Central memory CD8-positive, alpha-beta T cell (primary cell): ENCODE measurements at regions not wholly inside any gene's neighbourhood (a gene's known extent, or its start where the extent isn't known, plus 50 kb on each side); places are given as distances from the start of the nearest gene placed in this dataset.
"Not testable (repeated sequence)": the region's sequence is repeated elsewhere in the genome, so short reads cannot be mapped to it uniquely, and the experiment has no call there.

ENCODE experiments used
- ATAC-seq: fragments of 150-1000 bp; cut with Tn5 transposase; replicated peaks from 2 replicates; pipeline ENCODE4 v1.10.0; 2022; ENCODE audit warnings: mild to moderate bottlenecking, moderate FRiP score, moderate number of reproducible peaks; ENCODE audit not compliant: poor library complexity, severe bottlenecking; ENCODE audit errors: extremely low read depth
- DNase-seq, 2 donors: peaks; one replicate each; pipeline ENCODE4 v3.0.0; 2021; ENCODE audit warnings: low spot score in 2 of 2
- H3K27ac Mint-ChIP-seq: one replicate; pipeline ENCODE4 v1.8.0; 2022; ENCODE audit warnings: low read depth, mild to moderate bottlenecking, moderate library complexity, mixed read lengths
- H3K27me3 Mint-ChIP-seq: one replicate; pipeline ENCODE4 v1.8.0; 2022; ENCODE audit warnings: mixed read lengths
- H3K36me3 Mint-ChIP-seq: one replicate; pipeline ENCODE4 v1.8.0; 2022; ENCODE audit warnings: mild to moderate bottlenecking, moderate library complexity, mixed read lengths; ENCODE audit not compliant: insufficient read depth
- H3K4me1 Mint-ChIP-seq: one replicate; pipeline ENCODE4 v1.8.0; 2022; ENCODE audit warnings: mixed read lengths
- H3K4me3 Mint-ChIP-seq: one replicate; pipeline ENCODE4 v1.8.0; 2022; ENCODE audit warnings: mild to moderate bottlenecking, moderate library complexity, mixed read lengths
- H3K9me3 Mint-ChIP-seq: one replicate; pipeline ENCODE4 v1.8.0; 2022; ENCODE audit warnings: mixed read lengths

GRCh38 chr10:63033616-63034185, 99.4 kb upstream of the NRBF2 start:
- not testable (repeated sequence) for DNase-seq, H3K4me3 Mint-ChIP-seq, ATAC-seq, H3K36me3 Mint-ChIP-seq, H3K9me3 Mint-ChIP-seq, H3K27ac Mint-ChIP-seq, H3K4me1 Mint-ChIP-seq
- peaks cover 23% of the 10 kb centered on the region for H3K27me3 Mint-ChIP-seq

- ATAC-seq = no peak
- H3K27ac Mint-ChIP-seq = no peak overlapping the region
- H3K4me1 Mint-ChIP-seq = no peaks in the 10 kb centered on the region
- H3K9me3 Mint-ChIP-seq = no peaks in the 10 kb centered on the region
- peaks cover 6% of the 10 kb centered on the region for H3K27me3 Mint-ChIP-seq
- no peak overlapping the region for H3K4me3 Mint-ChIP-seq
- no peaks in the 10 kb centered on the region for H3K36me3 Mint-ChIP-seq
- DNase-seq = no peak
These were observed 102.6 kb upstream of the NRBF2 start for GRCh38 chr10:63030536-63030935.

- Mint-ChIP-seq H3K4me3 (no peak overlapping the region), H3K36me3 (no peaks in the 10 kb centered on the region), H3K9me3 (no peaks in the 10 kb centered on the region), H3K27me3 (peaks cover 21% of the 10 kb centered on the region), H3K27ac (no peak overlapping the region), H3K4me1 (no peaks in the 10 kb centered on the region)
- ATAC-seq = no peak
- no peak for DNase-seq
These were observed 105.6 kb upstream of the NRBF2 start for GRCh38 chr10:63027531-63027930.

- H3K27me3 Mint-ChIP-seq = peaks cover 52% of the 10 kb centered on the region
- H3K9me3 Mint-ChIP-seq = no peaks in the 10 kb centered on the region
- H3K36me3 Mint-ChIP-seq = no peaks in the 10 kb centered on the region
- no peak overlapping the region for H3K4me3 Mint-ChIP-seq
- ATAC-seq = no peak
- no peak for DNase-seq
- no peaks in the 10 kb centered on the region for H3K4me1 Mint-ChIP-seq
- no peak overlapping the region for H3K27ac Mint-ChIP-seq
These were observed 111.9 kb upstream of the NRBF2 start for GRCh38 chr10:63021225-63021624.

- Mint-ChIP-seq H3K36me3 (no peaks in the 10 kb centered on the region), H3K27ac (peak overlapping the region; percentile 11), H3K27me3 (peaks cover 22% of the 10 kb centered on the region), H3K4me3 (no peak overlapping the region), H3K9me3 (no peaks in the 10 kb centered on the region), H3K4me1 (no peaks in the 10 kb centered on the region)
- ATAC-seq (no peak), DNase-seq (no peak)
These were observed 119.4 kb upstream of the NRBF2 start for GRCh38 chr10:63013755-63014154.

GRCh38 chr10:63012623-63013022, 120.5 kb upstream of the NRBF2 start:
- no peaks in the 10 kb centered on the region for H3K9me3 Mint-ChIP-seq
- peaks cover 22% of the 10 kb centered on the region for H3K27me3 Mint-ChIP-seq
- no peak for ATAC-seq
- no peaks in the 10 kb centered on the region for H3K36me3 Mint-ChIP-seq
- DNase-seq = no peak
- H3K4me3 Mint-ChIP-seq = no peak overlapping the region
- H3K4me1 Mint-ChIP-seq = no peaks in the 10 kb centered on the region
- no peak overlapping the region for H3K27ac Mint-ChIP-seq

GRCh38 chr10:63010203-63010602, 122.9 kb upstream of the NRBF2 start:
- H3K4me3 Mint-ChIP-seq = no peak overlapping the region
- H3K27me3 Mint-ChIP-seq = peaks cover 26% of the 10 kb centered on the region
- no peaks in the 10 kb centered on the region for H3K4me1 Mint-ChIP-seq
- no peak overlapping the region for H3K27ac Mint-ChIP-seq
- ATAC-seq (no peak), DNase-seq (no peak)
- H3K9me3 Mint-ChIP-seq = no peaks in the 10 kb centered on the region
- no peaks in the 10 kb centered on the region for H3K36me3 Mint-ChIP-seq

GRCh38 chr10:63008491-63008890, 124.6 kb upstream of the NRBF2 start:
- DNase-seq (no peak), ATAC-seq (no peak)
- Mint-ChIP-seq H3K27me3 (peaks cover 21% of the 10 kb centered on the region), H3K36me3 (no peaks in the 10 kb centered on the region), H3K4me1 (no peaks in the 10 kb centered on the region), H3K9me3 (no peaks in the 10 kb centered on the region), H3K27ac (no peak overlapping the region), H3K4me3 (no peak overlapping the region)

GRCh38 chr10:63007112-63007511, 126.0 kb upstream of the NRBF2 start:
- DNase-seq = no peak
- no peaks in the 10 kb centered on the region for H3K4me1 Mint-ChIP-seq
- H3K9me3 Mint-ChIP-seq = no peaks in the 10 kb centered on the region
- no peaks in the 10 kb centered on the region for H3K36me3 Mint-ChIP-seq
- no peak for ATAC-seq
- no peak overlapping the region for H3K27ac Mint-ChIP-seq
- H3K27me3 Mint-ChIP-seq = peaks cover 25% of the 10 kb centered on the region
- no peak overlapping the region for H3K4me3 Mint-ChIP-seq

- no peak for DNase-seq
- no peak overlapping the region for H3K4me3 Mint-ChIP-seq
- ATAC-seq = no peak
These were observed 127.9 kb upstream of the NRBF2 start for GRCh38 chr10:63005246-63005645.

GRCh38 chr10:63003816-63004453, 129.2 kb upstream of the NRBF2 start:
- ATAC-seq (no peak), DNase-seq (no peak)
- H3K27me3 Mint-ChIP-seq = peaks cover 53% of the 10 kb centered on the region
- no peaks in the 10 kb centered on the region for H3K4me1 Mint-ChIP-seq
- no peaks in the 10 kb centered on the region for H3K9me3 Mint-ChIP-seq
- H3K27ac Mint-ChIP-seq = no peak overlapping the region
- H3K4me3 Mint-ChIP-seq = no peak overlapping the region
- H3K36me3 Mint-ChIP-seq = no peaks in the 10 kb centered on the region

More at GRCh38 chr10:63005246-63005645, 127.9 kb upstream of the NRBF2 start:
- no peaks in the 10 kb centered on the region for H3K36me3 Mint-ChIP-seq
- H3K27me3 Mint-ChIP-seq = peaks cover 44% of the 10 kb centered on the region
- H3K9me3 Mint-ChIP-seq = no peaks in the 10 kb centered on the region
- H3K4me1 Mint-ChIP-seq = no peaks in the 10 kb centered on the region
- no peak overlapping the region for H3K27ac Mint-ChIP-seq

- ATAC-seq = no peak
- H3K27ac Mint-ChIP-seq = no peak overlapping the region
These were observed 136.2 kb upstream of the NRBF2 start for GRCh38 chr10:62996925-62997324.

GRCh38 chr10:62996516-62996915, 136.6 kb upstream of the NRBF2 start:
- H3K4me3 Mint-ChIP-seq = no peak overlapping the region
- no peak overlapping the region for H3K27ac Mint-ChIP-seq
- no peak for ATAC-seq
- DNase-seq = no peak
- H3K9me3 Mint-ChIP-seq = no peaks in the 10 kb centered on the region
- no peaks in the 10 kb centered on the region for H3K36me3 Mint-ChIP-seq
- H3K4me1 Mint-ChIP-seq = no peaks in the 10 kb centered on the region
- peaks cover 48% of the 10 kb centered on the region for H3K27me3 Mint-ChIP-seq

More at GRCh38 chr10:62996925-62997324, 136.2 kb upstream of the NRBF2 start:
- Mint-ChIP-seq H3K36me3 (no peaks in the 10 kb centered on the region), H3K4me3 (no peak overlapping the region), H3K27me3 (peaks cover 52% of the 10 kb centered on the region), H3K4me1 (no peaks in the 10 kb centered on the region), H3K9me3 (no peaks in the 10 kb centered on the region)
- DNase-seq = no peak
